Cardiac muscle cell (in vitro differentiated cells and primary cell): ENCODE measurements at regions not wholly inside any gene's neighbourhood (a gene's known extent, or its start where the extent isn't known, plus 50 kb on each side); places are given as distances from the start of the nearest gene placed in this dataset.

Source experiments
- DNase-seq, 2 donors: peaks; one replicate each; pipeline versions ENCODE4 v3.0.0 to v3.0.0-alpha.2; 2010 to 2017; ENCODE audit warnings: low read depth in 1 of 2, low spot score in 1 of 2
- H3K27ac ChIP-seq: fragments of 200-600 bp; sonication (generic); 2 replicates; pipeline ENCODE4 v1.5.1; 2016
- H3K27me3 ChIP-seq: fragments of 200-600 bp; sonication (generic); 2 replicates; pipeline ENCODE4 v1.6.0; 2016; ENCODE audit warnings: control low read depth
- H3K36me3 ChIP-seq: fragments of 200-600 bp; sonication (generic); 2 replicates; pipeline ENCODE4 v1.5.1; 2016; ENCODE audit warnings: control low read depth
- H3K4me1 ChIP-seq: fragments of 200-600 bp; sonication (generic); 2 replicates; pipeline ENCODE4 v1.8.1; 2017; ENCODE audit warnings: low read depth, mild to moderate bottlenecking, mixed run types
- H3K4me3 ChIP-seq: fragments of 200-600 bp; sonication (generic); 2 replicates; pipeline ENCODE4 v1.5.1; 2016; ENCODE audit warnings: mild to moderate bottlenecking
- H3K9me3 ChIP-seq: fragments of 200-600 bp; sonication (generic); 2 replicates; pipeline ENCODE4 v1.5.1; 2017; ENCODE audit warnings: low read depth, mild to moderate bottlenecking, control low read depth
- TF ChIP-seq, protein P1 (sequence below): IDR thresholded peaks from 2 replicates; pipeline ENCODE4 v1.5.1; 2012; ENCODE audit warnings: low read depth, mild to moderate bottlenecking, low read length

DNA sequence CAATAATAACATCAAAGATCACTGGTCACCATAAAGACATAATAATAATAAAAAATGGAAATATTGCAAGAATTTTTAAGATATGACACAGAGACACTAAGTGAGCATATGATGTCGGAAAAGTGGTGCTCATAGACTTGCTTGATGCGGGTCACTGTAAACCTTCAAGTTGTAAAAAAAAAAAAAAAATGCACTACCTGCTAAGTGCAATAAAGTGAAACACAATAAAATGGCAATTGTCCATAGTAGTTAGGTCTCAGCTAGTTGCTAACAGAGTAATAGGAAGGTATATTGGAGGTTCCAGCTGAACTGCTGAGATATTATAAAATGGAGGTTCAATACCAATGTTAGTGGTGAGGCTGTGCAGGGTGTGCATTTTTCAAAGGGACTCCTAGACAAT lies 146.6 kb upstream of the MRPS22 start:
- no peaks in the 10 kb centered on the region for H3K36me3 ChIP-seq
- H3K4me1 ChIP-seq = peaks cover 9% of the 10 kb centered on the region
- H3K27ac ChIP-seq = no peak overlapping the region
- no peak for DNase-seq
- TF ChIP-seq, protein P1, sequence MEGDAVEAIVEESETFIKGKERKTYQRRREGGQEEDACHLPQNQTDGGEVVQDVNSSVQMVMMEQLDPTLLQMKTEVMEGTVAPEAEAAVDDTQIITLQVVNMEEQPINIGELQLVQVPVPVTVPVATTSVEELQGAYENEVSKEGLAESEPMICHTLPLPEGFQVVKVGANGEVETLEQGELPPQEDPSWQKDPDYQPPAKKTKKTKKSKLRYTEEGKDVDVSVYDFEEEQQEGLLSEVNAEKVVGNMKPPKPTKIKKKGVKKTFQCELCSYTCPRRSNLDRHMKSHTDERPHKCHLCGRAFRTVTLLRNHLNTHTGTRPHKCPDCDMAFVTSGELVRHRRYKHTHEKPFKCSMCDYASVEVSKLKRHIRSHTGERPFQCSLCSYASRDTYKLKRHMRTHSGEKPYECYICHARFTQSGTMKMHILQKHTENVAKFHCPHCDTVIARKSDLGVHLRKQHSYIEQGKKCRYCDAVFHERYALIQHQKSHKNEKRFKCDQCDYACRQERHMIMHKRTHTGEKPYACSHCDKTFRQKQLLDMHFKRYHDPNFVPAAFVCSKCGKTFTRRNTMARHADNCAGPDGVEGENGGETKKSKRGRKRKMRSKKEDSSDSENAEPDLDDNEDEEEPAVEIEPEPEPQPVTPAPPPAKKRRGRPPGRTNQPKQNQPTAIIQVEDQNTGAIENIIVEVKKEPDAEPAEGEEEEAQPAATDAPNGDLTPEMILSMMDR = no peak
- no peaks in the 10 kb centered on the region for H3K9me3 ChIP-seq
- no peaks in the 10 kb centered on the region for H3K27me3 ChIP-seq
- H3K4me3 ChIP-seq = no peak overlapping the region

DNA sequence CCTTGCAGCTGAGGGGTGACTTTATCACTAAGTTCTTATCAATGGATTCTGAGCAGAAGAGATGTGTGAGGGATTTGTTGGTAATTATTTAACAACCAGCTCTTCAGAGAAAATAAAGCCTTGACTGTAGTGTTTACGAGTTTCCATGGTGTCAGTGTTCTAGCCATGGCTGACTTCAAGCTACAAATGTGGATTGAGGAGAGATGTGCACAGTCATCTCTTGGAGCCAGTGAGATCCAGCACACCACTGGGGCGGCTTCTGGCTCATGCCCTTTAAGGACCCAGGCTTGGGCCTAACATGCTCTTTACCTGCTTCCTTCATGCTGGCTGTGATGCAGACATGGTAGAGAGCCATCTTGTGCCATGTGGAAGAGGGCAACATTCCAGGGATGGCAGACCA lies 145.6 kb upstream of the MRPS22 start:
- no peak for DNase-seq
- Histone ChIP-seq H3K4me1 (peaks cover 12% of the 10 kb centered on the region), H3K4me3 (no peak overlapping the region), H3K36me3 (no peaks in the 10 kb centered on the region), H3K27ac (no peak overlapping the region), H3K9me3 (no peaks in the 10 kb centered on the region), H3K27me3 (no peaks in the 10 kb centered on the region)
- TF ChIP-seq, protein P1 = no peak

- Histone ChIP-seq H3K4me1 (peaks cover 12% of the 10 kb centered on the region), H3K27ac (no peak overlapping the region), H3K27me3 (no peaks in the 10 kb centered on the region), H3K36me3 (no peaks in the 10 kb centered on the region), H3K4me3 (no peak overlapping the region), H3K9me3 (no peaks in the 10 kb centered on the region)
- TF ChIP-seq, protein P1 = no peak
- DNase-seq = no peak
Measured at GRCh38 chr3:139198929-139199328, 144.9 kb upstream of the MRPS22 start.

DNA sequence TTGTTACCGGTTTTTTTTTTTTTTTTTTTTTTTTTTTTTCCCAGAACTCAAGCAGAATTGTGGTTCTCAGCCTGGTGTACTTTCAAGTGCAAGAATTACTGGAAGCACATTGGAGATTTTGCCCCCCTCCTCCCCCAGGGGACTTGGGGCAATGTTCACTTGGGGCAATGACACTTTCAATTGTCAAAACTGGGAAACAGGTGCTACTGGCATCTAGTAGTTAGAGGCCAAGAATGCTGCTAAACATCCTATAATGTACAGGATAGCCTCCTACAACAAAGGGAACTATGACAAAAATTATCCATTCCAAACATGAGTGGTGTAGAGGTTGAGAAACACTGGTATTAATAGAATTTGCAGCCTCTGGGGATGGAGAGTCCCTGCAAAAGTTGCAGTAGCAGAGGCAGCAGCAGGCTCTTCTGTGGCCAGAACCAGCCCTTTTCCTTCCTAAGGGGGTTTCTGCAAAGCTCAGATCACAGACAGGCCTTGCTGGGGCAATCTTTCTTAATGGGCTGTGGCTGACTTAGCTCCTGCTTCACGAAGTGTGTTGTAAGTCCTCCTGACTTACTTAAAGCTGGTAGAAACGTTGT lies 144.3 kb upstream of the MRPS22 start:
- TF ChIP-seq, protein P1 = no peak
- H3K27ac ChIP-seq = no peak overlapping the region

DNA sequence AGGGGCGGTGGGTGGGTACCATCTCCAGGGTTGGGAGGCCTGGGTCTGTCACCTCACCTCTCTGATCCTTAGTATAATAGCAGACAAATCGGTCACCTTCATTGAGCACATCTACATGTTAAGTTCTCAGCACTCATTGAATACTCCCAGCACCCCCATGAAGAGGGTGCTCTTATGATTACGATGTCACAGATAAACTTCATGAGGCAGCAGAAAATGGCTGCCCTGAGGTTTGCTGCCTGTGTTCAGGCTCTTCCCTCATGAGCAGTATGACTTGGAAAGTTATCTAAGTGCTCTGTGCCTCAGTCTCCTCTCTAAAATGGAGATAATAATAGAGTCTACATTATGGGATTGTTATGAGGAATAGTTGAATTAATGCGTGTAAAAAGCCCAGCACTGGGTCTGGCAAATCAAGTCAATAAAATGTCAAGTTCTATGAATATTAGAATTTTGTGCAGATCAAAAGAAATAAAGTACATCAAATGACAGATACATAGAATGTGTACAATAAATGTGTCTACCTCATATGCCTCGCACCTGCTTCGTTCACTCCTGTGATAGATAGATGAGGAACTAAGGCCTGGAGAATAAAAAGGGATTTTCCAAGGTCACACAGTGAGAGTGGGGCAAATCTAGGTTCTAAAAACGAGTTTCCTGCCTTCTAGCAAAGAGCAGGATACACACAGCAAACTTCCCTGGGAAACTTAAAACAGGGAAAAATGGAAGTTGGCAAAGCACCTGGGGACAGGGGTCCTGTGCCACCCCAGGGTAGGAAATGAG lies 142.2 kb upstream of the MRPS22 start:
- H3K4me1 ChIP-seq = peaks cover 12% of the 10 kb centered on the region
- TF ChIP-seq, protein P1 = no peak
- H3K4me3 ChIP-seq = no peak overlapping the region
- H3K36me3 ChIP-seq = no peaks in the 10 kb centered on the region
- no peak for DNase-seq
- H3K27me3 ChIP-seq = no peaks in the 10 kb centered on the region
- no peaks in the 10 kb centered on the region for H3K9me3 ChIP-seq
- no peak overlapping the region for H3K27ac ChIP-seq

More for the DNA sequence above, 144.3 kb upstream of the MRPS22 start:
- peaks cover 12% of the 10 kb centered on the region for H3K4me1 ChIP-seq
- H3K9me3 ChIP-seq = no peaks in the 10 kb centered on the region
- no peak for DNase-seq
- H3K4me3 ChIP-seq = no peak overlapping the region
- no peaks in the 10 kb centered on the region for H3K27me3 ChIP-seq
- H3K36me3 ChIP-seq = no peaks in the 10 kb centered on the region
